A673 (cell line): ENCODE measurements at regions not wholly inside any gene's neighbourhood (a gene's known extent, or its start where the extent isn't known, plus 50 kb on each side); places are given as distances from the start of the nearest gene placed in this dataset.

Experiments
- BruUV-seq: library from RNA; stranded (reverse); fragments of 400-500 nt; replicated peaks from 2 replicates; lab custom pipeline; 2021; lab: Mats Ljungman, UMichigan
- CTCF ChIA-PET: fragments of 300-600 bp; sonication (Branson Sonifier 250); formaldehyde crosslinking; loops from one replicate; lab custom pipeline; 2022; ENCODE audit warnings: antibody characterized with exemption; lab: Charles Lee
- POLR2A ChIA-PET: fragments of 300-600 bp; sonication (Branson Sonifier 250); formaldehyde crosslinking; loops from one replicate; lab custom pipeline; 2022; ENCODE audit warnings: antibody characterized with exemption; ENCODE audit not compliant: low non-redundant PET; lab: Charles Lee
- DNase-seq: peaks from one replicate; pipeline ENCODE4 v3.0.0-alpha.2; 2015; ENCODE audit warnings: low spot score
- H3K27ac ChIP-seq: fragments of 200-600 bp; sonication (generic); 2 replicates; pipeline ENCODE4 v1.5.1; 2016; ENCODE audit warnings: mixed run types, low read depth, mild to moderate bottlenecking, mixed read lengths, antibody characterized with exemption, low read length; ENCODE audit not compliant: poor library complexity, severe bottlenecking
- H3K27me3 ChIP-seq: fragments of 200-600 bp; sonication (generic); replicated peaks from 2 replicates; pipeline ENCODE4 v1.6.1; 2017; ENCODE audit warnings: mixed run types, low read depth, mild to moderate bottlenecking, mixed read lengths, antibody characterized with exemption, low read length; ENCODE audit not compliant: insufficient read depth, poor library complexity
- H3K36me3 ChIP-seq: fragments of 200-600 bp; sonication (generic); 2 replicates; pipeline ENCODE4 v1.6.1; 2016; ENCODE audit warnings: mixed run types, mild to moderate bottlenecking, mixed read lengths, antibody characterized with exemption, low read length; ENCODE audit not compliant: insufficient read depth, poor library complexity, severe bottlenecking
- H3K4me1 ChIP-seq: fragments of 200-600 bp; sonication (generic); 2 replicates; pipeline ENCODE4 v1.6.1; 2017; ENCODE audit warnings: mixed run types, mild to moderate bottlenecking, mixed read lengths, antibody characterized with exemption, low read length; ENCODE audit not compliant: insufficient read depth, poor library complexity, severe bottlenecking
- H3K4me3 ChIP-seq: fragments of 200-600 bp; sonication (generic); 2 replicates; pipeline ENCODE4 v1.5.1; 2016; ENCODE audit warnings: low read depth, mixed run types, mild to moderate bottlenecking, mixed read lengths, low read length; ENCODE audit not compliant: poor library complexity, severe bottlenecking
- H3K9me3 ChIP-seq: fragments of 200-600 bp; sonication (generic); 2 replicates; pipeline ENCODE4 v1.6.1; 2016; ENCODE audit warnings: mixed run types, low read depth, mild to moderate bottlenecking, mixed read lengths, antibody characterized with exemption, low read length; ENCODE audit not compliant: poor library complexity, severe bottlenecking
- CTCF ChIP-seq: fragments of 300-800, 200-600 bp; sonication (generic); conservative IDR thresholded peaks from 2 replicates; pipeline ENCODE4 v1.5.1; 2017; ENCODE audit warnings: low read depth, mild to moderate bottlenecking, antibody characterized with exemption, low read length, moderate library complexity, mixed read lengths
- EZH2 ChIP-seq: fragments of 200-600 bp; sonication (generic); IDR thresholded peaks from 2 replicates; pipeline ENCODE4 v1.6.1; 2017; ENCODE audit warnings: borderline replicate concordance, low read depth, mild to moderate bottlenecking, mixed read lengths, antibody characterized with exemption, low read length; ENCODE audit not compliant: poor library complexity, severe bottlenecking
- intact Hi-C: fragments of 100-400 bp; cut with micrococcal nuclease; formaldehyde crosslinking; loops from one replicate; pipeline ENCODE4 v1.10.0; 2022; ENCODE audit not compliant: unreplicated experiment

GRCh38 chr1:70893381-70893780 is 154.2 kb downstream of the PTGER3 start:
- DNase-seq, result no peak
- Histone ChIP-seq H3K4me3 (no peak overlapping the region), H3K9me3 (no peaks in the 10 kb centered on the region), H3K27me3 (no peaks in the 10 kb centered on the region), H3K27ac (no peak overlapping the region), H3K4me1 (peaks cover 22% of the 10 kb centered on the region), H3K36me3 (no peaks in the 10 kb centered on the region)
- TF ChIP-seq CTCF, result no peak
- no peak for TF ChIP-seq EZH2
- intact Hi-C loops, result no loop called here
- POLR2A ChIA-PET, result no interaction called here
- CTCF ChIA-PET, result no interaction called here
- no TSS peak for BruUV-seq

- H3K4me1 ChIP-seq, result peaks cover 30% of the 10 kb centered on the region
- CTCF ChIA-PET, result interaction anchor here (0.7 kb wide), 1 partner anchor 366 kb away, joined by 3 read pairs; no protein-coding TSS in a partner anchor
- no peak overlapping the region for H3K4me3 ChIP-seq
- no peaks in the 10 kb centered on the region for H3K27me3 ChIP-seq
- BruUV-seq, result no TSS peak
- intact Hi-C loops, result loop anchor here (5.0 kb wide), 1 partner anchor 173 kb away; no protein-coding TSS in a partner anchor
- H3K9me3 ChIP-seq, result no peaks in the 10 kb centered on the region
- H3K36me3 ChIP-seq, result no peaks in the 10 kb centered on the region
- POLR2A ChIA-PET, result no interaction called here
- DNase-seq, result no peak
- no peak for TF ChIP-seq CTCF
- no peak for TF ChIP-seq EZH2
- no peak overlapping the region for H3K27ac ChIP-seq
Observed at GRCh38 chr1:70895531-70895930, 152.1 kb downstream of the PTGER3 start.

GRCh38 chr1:70896224-70896623 is 151.4 kb downstream of the PTGER3 start:
- CTCF ChIA-PET, result interaction anchor here (0.6 kb wide), 1 partner anchor 23 kb away, joined by 3 read pairs; no protein-coding TSS in a partner anchor
- intact Hi-C loops, result loop anchor here (5.0 kb wide), 1 partner anchor 174 kb away; no protein-coding TSS in a partner anchor
- TF ChIP-seq CTCF (peak; percentile 61), EZH2 (no peak)

More at GRCh38 chr1:70896224-70896623, 151.4 kb downstream of the PTGER3 start:
- POLR2A ChIA-PET, result no interaction called here
- no peaks in the 10 kb centered on the region for H3K27me3 ChIP-seq
- no TSS peak for BruUV-seq
- H3K4me1 ChIP-seq, result peaks cover 30% of the 10 kb centered on the region
- H3K36me3 ChIP-seq, result no peaks in the 10 kb centered on the region
- H3K4me3 ChIP-seq, result no peak overlapping the region
- no peak overlapping the region for H3K27ac ChIP-seq
- H3K9me3 ChIP-seq, result no peaks in the 10 kb centered on the region
- peak; percentile 59 for DNase-seq
